Fibroblast of lung (primary cell): ENCODE measurements at regions not wholly inside any gene's neighbourhood (a gene's known extent, or its start where the extent isn't known, plus 50 kb on each side); places are given as distances from the start of the nearest gene placed in this dataset.
"Not testable (repeated sequence)": the region's sequence is repeated elsewhere in the genome, so short reads cannot be mapped to it uniquely, and the experiment has no call there.

ENCODE experiments used
- DNase-seq, 2 donors: peaks; one replicate each; pipeline versions ENCODE4 v3.0.0 to v3.0.0-alpha.2; 2010; ENCODE audit warnings: low read depth in 2 of 2
- H2AFZ ChIP-seq: 2 replicates; pipeline ENCODE4 v1.5.1; 2012; ENCODE audit warnings: low read length, control low read depth, inconsistent platforms
- H3K27ac ChIP-seq: 2 replicates; pipeline ENCODE4 v1.5.1; 2011; ENCODE audit warnings: low read length, control low read depth; ENCODE audit not compliant: insufficient read depth
- H3K27me3 ChIP-seq: 2 replicates; pipeline ENCODE4 v1.5.1; 2011; ENCODE audit warnings: mild to moderate bottlenecking, low read length; ENCODE audit not compliant: control insufficient read depth, insufficient read depth
- H3K36me3 ChIP-seq: 2 replicates; pipeline ENCODE4 v1.5.1; 2011; ENCODE audit warnings: low read length; ENCODE audit not compliant: control insufficient read depth, insufficient read depth
- H3K4me1 ChIP-seq: 2 replicates; pipeline ENCODE4 v1.5.1; 2011; ENCODE audit warnings: low read length; ENCODE audit not compliant: control insufficient read depth, insufficient read depth; ENCODE audit errors: extremely low read depth
- H3K4me2 ChIP-seq: 2 replicates; pipeline ENCODE4 v1.5.1; 2011; ENCODE audit warnings: low read length, control low read depth; ENCODE audit not compliant: insufficient read depth; ENCODE audit errors: extremely low read depth
- H3K4me3 ChIP-seq, 4 experiments: fragments of 200-600 bp in 1 of 4; sonication (generic) in 1 of 4; replicated peaks in 1 of 4; 2 replicates each; pipeline ENCODE4 v1.5.1; 2011 to 2016; ENCODE audit warnings: low read length in 4 of 4, low read depth in 3 of 4, mild to moderate bottlenecking in 3 of 4, control low read depth in 2 of 4, inconsistent platforms in 1 of 4, mixed read lengths in 1 of 4; ENCODE audit not compliant: insufficient read depth in 1 of 4; ENCODE audit errors: control extremely low read depth in 1 of 4
- H3K79me2 ChIP-seq: 2 replicates; pipeline ENCODE4 v1.5.1; 2012; ENCODE audit warnings: mild to moderate bottlenecking, low read length, inconsistent platforms; ENCODE audit not compliant: control insufficient read depth, insufficient read depth
- H3K9ac ChIP-seq: 2 replicates; pipeline ENCODE4 v1.5.1; 2011; ENCODE audit warnings: mild to moderate bottlenecking, low read length, control low read depth; ENCODE audit not compliant: insufficient read depth
- H3K9me3 ChIP-seq: 2 replicates; pipeline ENCODE4 v1.5.1; 2012; ENCODE audit warnings: low read depth, low read length; ENCODE audit not compliant: control insufficient read depth, insufficient read depth
- H4K20me1 ChIP-seq: 2 replicates; pipeline ENCODE4 v1.5.1; 2011; ENCODE audit warnings: low read length; ENCODE audit not compliant: control insufficient read depth, insufficient read depth; ENCODE audit errors: extremely low read depth
- EZH2 ChIP-seq: IDR thresholded peaks from 2 replicates; pipeline ENCODE4 v1.5.1; 2012; ENCODE audit warnings: low read length, control low read depth, mild to moderate bottlenecking; ENCODE audit errors: missing control alignments
- TF ChIP-seq, protein P1 (sequence below), 2 donors: IDR thresholded peaks in 1 of 2; conservative IDR thresholded peaks in 1 of 2; 1 replicate in 1 of 2; 2 replicates in 1 of 2; pipeline ENCODE4 v1.5.1; 2011 to 2012; ENCODE audit warnings: low read length in 2 of 2, control low read depth in 1 of 2, inconsistent platforms in 1 of 2, low read depth in 1 of 2, mild to moderate bottlenecking in 1 of 2

DNA sequence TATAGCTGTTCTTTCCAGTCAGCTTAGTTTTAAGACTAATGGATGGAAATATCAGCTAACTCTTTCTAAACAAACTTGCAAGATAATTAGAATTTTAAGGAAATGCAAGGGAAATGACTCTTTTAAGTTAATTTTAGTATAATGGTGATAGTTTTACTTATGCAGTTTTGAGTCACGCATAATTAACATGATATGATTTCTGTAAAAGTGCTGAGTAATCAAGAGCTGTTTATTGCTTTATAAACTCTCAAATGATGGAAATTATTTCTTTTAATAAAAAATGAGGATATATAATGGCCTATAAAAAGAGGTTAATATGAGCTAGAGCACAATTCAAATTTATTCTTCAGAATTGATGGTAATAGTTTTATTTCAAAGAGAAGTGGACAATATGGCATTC, 385.9 kb downstream of the GLUD2 start:
- no peaks in the 10 kb centered on the region for H3K79me2 ChIP-seq
- no peaks in the 10 kb centered on the region for H4K20me1 ChIP-seq
- no peak overlapping the region for H2AFZ ChIP-seq
- no peak overlapping the region for H3K4me2 ChIP-seq
- no peaks in the 10 kb centered on the region for H3K36me3 ChIP-seq
- H3K9ac ChIP-seq, result no peak overlapping the region
- H3K9me3 ChIP-seq, result no peaks in the 10 kb centered on the region
- DNase-seq, result no peak
- TF ChIP-seq EZH2, result no peak
- no peaks in the 10 kb centered on the region for H3K27me3 ChIP-seq
- H3K4me3 ChIP-seq, result no peak overlapping the region
- no peak overlapping the region for H3K27ac ChIP-seq
- no peaks in the 10 kb centered on the region for H3K4me1 ChIP-seq

DNA sequence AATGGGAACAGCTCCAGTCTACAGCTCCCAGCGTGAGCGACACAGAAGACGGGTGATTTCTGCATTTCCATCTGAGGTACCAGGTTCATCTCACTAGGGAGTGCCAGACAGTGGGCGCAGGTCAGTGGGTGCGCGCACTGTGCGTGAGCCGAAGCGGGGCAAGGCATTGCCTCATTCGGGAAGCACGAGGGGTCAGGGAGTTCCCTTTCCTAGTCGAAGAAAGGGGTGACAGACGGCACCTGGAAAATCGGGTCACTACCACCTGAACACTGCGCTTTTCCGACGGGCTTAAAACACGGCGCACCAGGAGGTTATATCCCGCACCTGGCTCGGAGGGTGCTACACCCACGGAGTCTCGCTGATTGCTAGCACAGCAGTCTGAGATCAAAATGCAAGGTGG, 390.3 kb downstream of the GLUD2 start:
- not testable (repeated sequence) for H3K4me1 ChIP-seq

DNA sequence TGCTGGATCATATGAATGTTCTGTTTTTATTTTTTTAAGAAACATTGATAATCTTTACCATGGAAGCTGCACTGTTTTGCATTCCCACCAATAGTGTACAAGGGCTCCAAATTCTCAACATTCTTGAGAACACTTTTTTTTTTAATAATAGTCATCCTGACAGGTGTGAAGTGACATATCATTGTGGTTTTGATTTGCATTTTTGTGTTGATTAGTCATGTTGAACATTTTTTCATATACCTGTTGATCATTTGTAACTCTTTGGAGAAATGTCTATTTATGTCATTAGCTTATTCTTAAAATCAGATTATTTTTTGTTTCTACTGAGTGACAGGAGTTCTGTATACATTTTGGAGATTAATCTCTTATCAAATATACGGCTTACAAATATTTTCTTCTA, 408.5 kb downstream of the GLUD2 start:
- Histone ChIP-seq H3K36me3 (no peaks in the 10 kb centered on the region), H3K9me3 (no peaks in the 10 kb centered on the region), H3K9ac (no peak overlapping the region), H3K4me1 (no peaks in the 10 kb centered on the region), H3K4me3 (no peak overlapping the region), H3K79me2 (no peaks in the 10 kb centered on the region), H3K27me3 (no peaks in the 10 kb centered on the region), H3K27ac (no peak overlapping the region), H3K4me2 (no peak overlapping the region), H2AFZ (no peak overlapping the region), H4K20me1 (no peaks in the 10 kb centered on the region)
- TF ChIP-seq, protein P1, sequence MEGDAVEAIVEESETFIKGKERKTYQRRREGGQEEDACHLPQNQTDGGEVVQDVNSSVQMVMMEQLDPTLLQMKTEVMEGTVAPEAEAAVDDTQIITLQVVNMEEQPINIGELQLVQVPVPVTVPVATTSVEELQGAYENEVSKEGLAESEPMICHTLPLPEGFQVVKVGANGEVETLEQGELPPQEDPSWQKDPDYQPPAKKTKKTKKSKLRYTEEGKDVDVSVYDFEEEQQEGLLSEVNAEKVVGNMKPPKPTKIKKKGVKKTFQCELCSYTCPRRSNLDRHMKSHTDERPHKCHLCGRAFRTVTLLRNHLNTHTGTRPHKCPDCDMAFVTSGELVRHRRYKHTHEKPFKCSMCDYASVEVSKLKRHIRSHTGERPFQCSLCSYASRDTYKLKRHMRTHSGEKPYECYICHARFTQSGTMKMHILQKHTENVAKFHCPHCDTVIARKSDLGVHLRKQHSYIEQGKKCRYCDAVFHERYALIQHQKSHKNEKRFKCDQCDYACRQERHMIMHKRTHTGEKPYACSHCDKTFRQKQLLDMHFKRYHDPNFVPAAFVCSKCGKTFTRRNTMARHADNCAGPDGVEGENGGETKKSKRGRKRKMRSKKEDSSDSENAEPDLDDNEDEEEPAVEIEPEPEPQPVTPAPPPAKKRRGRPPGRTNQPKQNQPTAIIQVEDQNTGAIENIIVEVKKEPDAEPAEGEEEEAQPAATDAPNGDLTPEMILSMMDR (conservative IDR thresholded peaks at IDR 0.05 in 1 of 2, IDR thresholded peaks at IDR 0.05 in 1 of 2; ENCODE audit: low read depth in 1 of 2, low read length in 2 of 2), result no peak
- no peak for TF ChIP-seq EZH2
- DNase-seq, result no peak

More for the DNA sequence above, 390.3 kb downstream of the GLUD2 start:
- H3K36me3 ChIP-seq, H4K20me1 ChIP-seq, H3K9me3 ChIP-seq, H3K27ac ChIP-seq, H3K4me2 ChIP-seq, H3K79me2 ChIP-seq, H3K9ac ChIP-seq, H3K27me3 ChIP-seq, DNase-seq, H3K4me3 ChIP-seq, H2AFZ ChIP-seq: not testable (repeated sequence)

DNA sequence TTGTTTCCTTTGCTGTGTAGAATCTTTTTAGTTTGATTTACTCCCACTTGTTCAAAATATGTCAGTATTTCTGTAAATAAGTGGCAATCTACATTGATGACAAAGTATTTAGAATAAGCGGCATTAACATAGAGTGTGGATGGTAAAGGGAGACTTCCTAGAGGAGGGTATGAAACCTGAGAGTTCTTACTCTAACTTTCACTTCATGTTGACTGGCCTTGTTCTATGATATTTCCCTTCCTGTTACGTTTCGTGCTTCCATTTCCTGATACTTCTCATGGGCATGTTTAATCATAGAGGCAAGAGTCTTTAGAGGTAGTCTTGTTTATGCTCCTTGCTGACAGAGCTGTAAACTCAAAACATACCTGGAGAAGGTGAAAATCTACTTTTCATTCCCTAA, 408.9 kb downstream of the GLUD2 start:
- no peak for DNase-seq
- Histone ChIP-seq H3K27ac (no peak overlapping the region), H4K20me1 (no peaks in the 10 kb centered on the region), H3K36me3 (no peaks in the 10 kb centered on the region), H3K27me3 (no peaks in the 10 kb centered on the region), H3K9ac (no peak overlapping the region), H3K79me2 (no peaks in the 10 kb centered on the region), H3K9me3 (no peaks in the 10 kb centered on the region), H3K4me3 (no peak overlapping the region), H2AFZ (no peak overlapping the region), H3K4me2 (no peak overlapping the region), H3K4me1 (no peaks in the 10 kb centered on the region)
- no peak for TF ChIP-seq EZH2
- TF ChIP-seq, protein P1 (conservative IDR thresholded peaks at IDR 0.05 in 1 of 2, IDR thresholded peaks at IDR 0.05 in 1 of 2; ENCODE audit: low read depth in 1 of 2, low read length in 2 of 2), result no peak
